ENCODE measurements at regions not wholly inside any gene's neighbourhood (a gene's known extent, or its start where the extent isn't known, plus 50 kb on each side); places are given as distances from the start of the nearest gene placed in this dataset.

- no peak for ATAC-seq
These were observed 566.0 kb upstream of the MAP3K7 start for GRCh38 chr6:91152824-91153223.

- no peak for ATAC-seq
These were observed 563.3 kb upstream of the MAP3K7 start for GRCh38 chr6:91149956-91150705.

- ATAC-seq = no peak
These were observed 562.5 kb upstream of the MAP3K7 start for GRCh38 chr6:91149246-91149955.

GRCh38 chr6:91144126-91144525 lies 557.3 kb upstream of the MAP3K7 start:
- no peak for ATAC-seq

GRCh38 chr6:91142154-91142553 lies 555.3 kb upstream of the MAP3K7 start:
- ATAC-seq = no peak

GRCh38 chr6:91141346-91141745 lies 554.5 kb upstream of the MAP3K7 start:
- no peak for ATAC-seq

- no peak for ATAC-seq
These were observed 553.6 kb upstream of the MAP3K7 start for GRCh38 chr6:91140449-91140848.

GRCh38 chr6:91137286-91137685 lies 550.4 kb upstream of the MAP3K7 start:
- no peak for ATAC-seq

- ATAC-seq = no peak
These were observed 548.7 kb upstream of the MAP3K7 start for GRCh38 chr6:91135406-91136103.

- ATAC-seq = no peak
These were observed 545.6 kb upstream of the MAP3K7 start for GRCh38 chr6:91132461-91132860.

- no peak for ATAC-seq
These were observed 543.3 kb upstream of the MAP3K7 start for GRCh38 chr6:91130126-91130525.

- ATAC-seq = no peak
These were observed 540.9 kb upstream of the MAP3K7 start for GRCh38 chr6:91127752-91128151.

GRCh38 chr6:91126876-91127275 lies 540.0 kb upstream of the MAP3K7 start:
- no peak for ATAC-seq

- ATAC-seq = no peak
These were observed 530.7 kb upstream of the MAP3K7 start for GRCh38 chr6:91117550-91117949.

- no peak for ATAC-seq
These were observed 527.3 kb upstream of the MAP3K7 start for GRCh38 chr6:91114123-91114708.

- ATAC-seq = no peak
These were observed 519.2 kb upstream of the MAP3K7 start for GRCh38 chr6:91106083-91106482.

- ATAC-seq = no peak
These were observed 518.7 kb upstream of the MAP3K7 start for GRCh38 chr6:91105532-91105931.

- no peak for ATAC-seq
These were observed 512.6 kb upstream of the MAP3K7 start for GRCh38 chr6:91099479-91099878.

- no peak for ATAC-seq
These were observed 511.1 kb upstream of the MAP3K7 start for GRCh38 chr6:91098006-91098405.

GRCh38 chr6:91097364-91097763 lies 510.5 kb upstream of the MAP3K7 start:
- no peak for ATAC-seq

GRCh38 chr6:91094806-91095475 lies 508.1 kb upstream of the MAP3K7 start:
- no peak for ATAC-seq

GRCh38 chr6:91094341-91094740 lies 507.5 kb upstream of the MAP3K7 start:
- no peak for ATAC-seq

GRCh38 chr6:91088976-91089375 lies 502.1 kb upstream of the MAP3K7 start:
- no peak for ATAC-seq

All from activated CD4-positive, CD25-positive, alpha-beta regulatory T cell treated with anti-CD3 and anti-CD28 coated beads, Interleukin-2, amount 50 U/mL, for 24 hours (primary cell).